Stomach (tissue), 8 donors: ENCODE measurements at regions not wholly inside any gene's neighbourhood (a gene's known extent, or its start where the extent isn't known, plus 50 kb on each side); places are given as distances from the start of the nearest gene placed in this dataset.

Experiments
- DNase-seq, 2 donors: peaks; one replicate each; pipeline versions ENCODE4 v3.0.0 to v3.0.0-alpha.2; 2013 to 2019
- H3K27ac ChIP-seq, 5 donors: fragments of 200-600 bp in 4 of 5; sonication (generic) in 4 of 5; one replicate each; pipeline ENCODE4 v1.5.1; 2013 to 2019; ENCODE audit warnings: mild to moderate bottlenecking in 1 of 5, moderate library complexity in 1 of 5
- H3K27me3 ChIP-seq, 3 donors: fragments of 200-600 bp; sonication (generic); one replicate each; pipeline ENCODE4 v1.5.1; 2017 to 2019; ENCODE audit warnings: mixed run types in 1 of 3
- H3K36me3 ChIP-seq, 4 donors: fragments of 200-600 bp; sonication (generic); 1 replicate in 3 of 4; 2 replicates in 1 of 4; pipeline ENCODE4 v1.5.1; 2016 to 2019
- H3K4me1 ChIP-seq, 4 donors: fragments of 200-600 bp; sonication (generic); one replicate each; pipeline ENCODE4 v1.5.1; 2016 to 2019
- H3K4me3 ChIP-seq, 4 donors: fragments of 200-600 bp; sonication (generic) in 3 of 4; one replicate each; pipeline ENCODE4 v1.5.1; 2016 to 2019; ENCODE audit warnings: mild to moderate bottlenecking in 1 of 4
- H3K9me3 ChIP-seq, 4 donors: fragments of 200-600 bp; sonication (generic); one replicate each; pipeline ENCODE4 v1.5.1; 2016 to 2019
- CTCF ChIP-seq, 7 experiments: fragments of 450-650 bp in 4 of 7; fragments of 200-600 bp in 3 of 7; sonication (generic) in 3 of 7; IDR thresholded peaks; one replicate each; pipeline ENCODE4 v1.5.1; 2016 to 2019; ENCODE audit warnings: antibody characterized with exemption in 7 of 7, control low read depth in 2 of 7, mild to moderate bottlenecking in 1 of 7
- EP300 ChIP-seq: sonication (generic); formaldehyde crosslinking; IDR thresholded peaks from one replicate; pipeline ENCODE4 v1.6.1; 2017; ENCODE audit warnings: antibody characterized with exemption
- POLR2A ChIP-seq, 4 donors: fragments of 450-650 bp; IDR thresholded peaks; one replicate each; pipeline ENCODE4 v1.6.1; 2016; ENCODE audit warnings: antibody characterized with exemption in 4 of 4, control low read depth in 2 of 4, mild to moderate bottlenecking in 1 of 4, moderate library complexity in 1 of 4
- POLR2AphosphoS5 ChIP-seq, 3 donors: sonication (generic); formaldehyde crosslinking; IDR thresholded peaks; one replicate each; pipeline ENCODE4 v1.6.1; 2016; ENCODE audit warnings: antibody characterized with exemption in 3 of 3
- WGBS, 5 donors: extraction: QIAGEN DNeasy Blood & Tissue Kit in 3 of 5; methylation state at CpG; one replicate each; pipeline versions ENCODE4 v1.1.5 to v1.1.7; 2013 to 2018; 5-methylcytosine and 5-hydroxymethylcytosine counted together
- intact Hi-C: fragments of 100-400 bp; cut with DNase I; formaldehyde crosslinking; loops from one replicate; pipeline ENCODE4 v1.15.1; 2023; ENCODE audit warnings: low total_unique reads
- donor health status: healthy with polysubstance abuse.
- donor health status: Bipolar disorder and iron deficiency.
- donor health status: healthy.

- Histone ChIP-seq H3K27ac (no peak overlapping the region), H3K9me3 (no peaks in the 10 kb centered on the region), H3K27me3 (no peaks in the 10 kb centered on the region), H3K36me3 (no peaks in the 10 kb centered on the region), H3K4me1 (peaks cover 0 to 19% (median 2%) of the 10 kb centered on the region in 4 donors), H3K4me3 (no peak overlapping the region)
- DNase-seq, result no peak
- TF ChIP-seq POLR2AphosphoS5 (IDR thresholded peaks at IDR 0.05) (no peak), CTCF (IDR thresholded peaks at IDR 0.05) (no peak), EP300 (no peak), POLR2A (IDR thresholded peaks at IDR 0.05) (no peak)
- intact Hi-C loops, result no loop called here
These were observed 122.7 kb upstream of the ADGRF1 start for GRCh38 chr6:47164877-47165276.

- no peak for TF ChIP-seq EP300
- TF ChIP-seq POLR2AphosphoS5 (IDR thresholded peaks at IDR 0.05), result no peak
- TF ChIP-seq POLR2A (IDR thresholded peaks at IDR 0.05), result no peak
- TF ChIP-seq CTCF (IDR thresholded peaks at IDR 0.05), result no peak
- H3K4me3 ChIP-seq, result no peak overlapping the region
- H3K27ac ChIP-seq, result no peak overlapping the region
- intact Hi-C loops, result no loop called here
- WGBS, 5 donors, result 78 to 90% (median 87%) methylated on average over 3 of the region's 3 CpGs
- no peaks in the 10 kb centered on the region for H3K27me3 ChIP-seq
- no peaks in the 10 kb centered on the region for H3K36me3 ChIP-seq
- H3K4me1 ChIP-seq, result peaks cover 0 to 19% (median 0%) of the 10 kb centered on the region in 4 donors
- no peak for DNase-seq
- no peaks in the 10 kb centered on the region for H3K9me3 ChIP-seq
These were observed 121.4 kb upstream of the ADGRF1 start for GRCh38 chr6:47163536-47163935.

GRCh38 chr6:47162793-47163192 is 120.7 kb upstream of the ADGRF1 start:
- H3K27me3 ChIP-seq, result no peaks in the 10 kb centered on the region
- H3K9me3 ChIP-seq, result no peaks in the 10 kb centered on the region
- DNase-seq, result no peak
- H3K4me3 ChIP-seq, result no peak overlapping the region
- no peak overlapping the region for H3K27ac ChIP-seq
- H3K36me3 ChIP-seq, result no peaks in the 10 kb centered on the region
- intact Hi-C loops, result no loop called here
- WGBS, 5 donors, result 77 to 95% (median 91%) methylated on average over 2 of the region's 2 CpGs
- H3K4me1 ChIP-seq, result peaks cover 0 to 19% (median 0%) of the 10 kb centered on the region in 4 donors
- TF ChIP-seq CTCF (IDR thresholded peaks at IDR 0.05) (no peak), POLR2A (IDR thresholded peaks at IDR 0.05) (no peak), POLR2AphosphoS5 (IDR thresholded peaks at IDR 0.05) (no peak), EP300 (no peak)

- no peak overlapping the region for H3K27ac ChIP-seq
- H3K27me3 ChIP-seq, result no peaks in the 10 kb centered on the region
- H3K4me3 ChIP-seq, result no peak overlapping the region
- 82 to 92% (median 86%) methylated on average over 1 of the region's 1 CpG for WGBS, 5 donors
- H3K4me1 ChIP-seq, result peaks cover 0 to 19% (median 0%) of the 10 kb centered on the region in 4 donors
- intact Hi-C loops, result no loop called here
- no peak for DNase-seq
- H3K36me3 ChIP-seq, result no peaks in the 10 kb centered on the region
- TF ChIP-seq EP300, result no peak
- no peak for TF ChIP-seq POLR2AphosphoS5 (IDR thresholded peaks at IDR 0.05)
- TF ChIP-seq POLR2A (IDR thresholded peaks at IDR 0.05), result no peak
- no peak for TF ChIP-seq CTCF (IDR thresholded peaks at IDR 0.05)
- H3K9me3 ChIP-seq, result no peaks in the 10 kb centered on the region
These were observed 120.1 kb upstream of the ADGRF1 start for GRCh38 chr6:47162231-47162630.
